ENCODE measurements at regions not wholly inside any gene's neighbourhood (a gene's known extent, or its start where the extent isn't known, plus 50 kb on each side); places are given as distances from the start of the nearest gene placed in this dataset.

GRCh38 chr6:4327841-4328240 lies 192.5 kb upstream of the ECI2 start:
- Mint-ChIP-seq H3K36me3 (ENCODE audit: low read depth) (no peaks in the 10 kb centered on the region), H3K4me1 (ENCODE audit: low read depth) (peaks cover 27% of the 10 kb centered on the region), H3K9me3 (ENCODE audit: low read depth) (no peaks in the 10 kb centered on the region), H3K27ac (ENCODE audit: unreplicated experiment) (no peak overlapping the region), H3K4me3 (ENCODE audit: unreplicated experiment) (no peak overlapping the region), H3K27me3 (ENCODE audit: low read depth) (no peaks in the 10 kb centered on the region)
- no peak for DNase-seq (ENCODE audit: low spot score)
- no peak for TF ChIP-seq CTCF (IDR thresholded peaks at IDR 0.05)

GRCh38 chr6:4324746-4325145 lies 189.4 kb upstream of the ECI2 start:
- Mint-ChIP-seq H3K4me1 (ENCODE audit: low read depth) (peaks cover 56% of the 10 kb centered on the region), H3K27ac (ENCODE audit: unreplicated experiment) (peak overlapping the region; percentile 69)
- no peak for TF ChIP-seq CTCF (IDR thresholded peaks at IDR 0.05)

GRCh38 chr6:4323322-4323721 lies 187.9 kb upstream of the ECI2 start:
- Mint-ChIP-seq H3K27me3 (ENCODE audit: low read depth) (no peaks in the 10 kb centered on the region), H3K27ac (ENCODE audit: unreplicated experiment) (no peak overlapping the region), H3K9me3 (ENCODE audit: low read depth) (no peaks in the 10 kb centered on the region), H3K36me3 (ENCODE audit: low read depth) (no peaks in the 10 kb centered on the region), H3K4me1 (ENCODE audit: low read depth) (peaks cover 65% of the 10 kb centered on the region), H3K4me3 (ENCODE audit: unreplicated experiment) (no peak overlapping the region)
- no peak for DNase-seq (ENCODE audit: low spot score)
- no peak for TF ChIP-seq CTCF (IDR thresholded peaks at IDR 0.05)

More at GRCh38 chr6:4324746-4325145, 189.4 kb upstream of the ECI2 start:
- Mint-ChIP-seq H3K9me3 (ENCODE audit: low read depth) (no peaks in the 10 kb centered on the region), H3K36me3 (ENCODE audit: low read depth) (no peaks in the 10 kb centered on the region), H3K27me3 (ENCODE audit: low read depth) (no peaks in the 10 kb centered on the region), H3K4me3 (ENCODE audit: unreplicated experiment) (no peak overlapping the region)
- DNase-seq (ENCODE audit: low spot score): no peak

GRCh38 chr6:4322846-4323309 lies 187.5 kb upstream of the ECI2 start:
- TF ChIP-seq CTCF (IDR thresholded peaks at IDR 0.05): no peak
- Mint-ChIP-seq H3K4me3 (ENCODE audit: unreplicated experiment) (no peak overlapping the region), H3K27ac (ENCODE audit: unreplicated experiment) (peak overlapping the region; percentile 60)

GRCh38 chr6:4322134-4322845 lies 186.9 kb upstream of the ECI2 start:
- Mint-ChIP-seq H3K4me3 (ENCODE audit: unreplicated experiment) (no peak overlapping the region), H3K27me3 (ENCODE audit: low read depth) (no peaks in the 10 kb centered on the region), H3K36me3 (ENCODE audit: low read depth) (no peaks in the 10 kb centered on the region), H3K4me1 (ENCODE audit: low read depth) (peaks cover 69% of the 10 kb centered on the region), H3K9me3 (ENCODE audit: low read depth) (no peaks in the 10 kb centered on the region), H3K27ac (ENCODE audit: unreplicated experiment) (no peak overlapping the region)
- no peak for TF ChIP-seq CTCF (IDR thresholded peaks at IDR 0.05)
- DNase-seq (ENCODE audit: low spot score): no peak

More at GRCh38 chr6:4322846-4323309, 187.5 kb upstream of the ECI2 start:
- Mint-ChIP-seq H3K9me3 (ENCODE audit: low read depth) (no peaks in the 10 kb centered on the region), H3K36me3 (ENCODE audit: low read depth) (no peaks in the 10 kb centered on the region), H3K4me1 (ENCODE audit: low read depth) (peaks cover 68% of the 10 kb centered on the region), H3K27me3 (ENCODE audit: low read depth) (no peaks in the 10 kb centered on the region)
- DNase-seq (ENCODE audit: low spot score): no peak

Data from chondrocyte (in vitro differentiated cells).